ENCODE measurements at regions not wholly inside any gene's neighbourhood (a gene's known extent, or its start where the extent isn't known, plus 50 kb on each side); places are given as distances from the start of the nearest gene placed in this dataset.
"Not testable (repeated sequence)": the region's sequence is repeated elsewhere in the genome, so short reads cannot be mapped to it uniquely, and the experiment has no call there.

GRCh38 chr22:48717883-48718817 lies 1109.5 kb downstream of the BRD1 start:
- H3K36me3 ChIP-seq (replicated peaks; ENCODE audit: control insufficient read depth, insufficient read depth, low read length), result no peaks in the 10 kb centered on the region
- H3K4me3 ChIP-seq (ENCODE audit: insufficient read depth, low read depth, low read length), result no peak overlapping the region
- H3K27me3 ChIP-seq (ENCODE audit: control insufficient read depth, insufficient read depth, low read length), result no peaks in the 10 kb centered on the region
- peak; percentile 66 for DNase-seq

- peak; percentile 62 for DNase-seq
- Histone ChIP-seq H3K4me3 (ENCODE audit: insufficient read depth, low read depth, low read length) (no peak overlapping the region), H3K27me3 (ENCODE audit: control insufficient read depth, insufficient read depth, low read length) (no peaks in the 10 kb centered on the region)
Observed at GRCh38 chr22:48717076-48717810, 1110.4 kb downstream of the BRD1 start.

GRCh38 chr22:48716154-48716553 lies 1111.5 kb downstream of the BRD1 start:
- H3K27me3 ChIP-seq (ENCODE audit: control insufficient read depth, insufficient read depth, low read length), result not testable (repeated sequence)

More at GRCh38 chr22:48717076-48717810, 1110.4 kb downstream of the BRD1 start:
- H3K36me3 ChIP-seq (replicated peaks; ENCODE audit: control insufficient read depth, insufficient read depth, low read length), result no peaks in the 10 kb centered on the region

GRCh38 chr22:48715511-48715910 lies 1112.2 kb downstream of the BRD1 start:
- no peaks in the 10 kb centered on the region for H3K36me3 ChIP-seq (replicated peaks; ENCODE audit: control insufficient read depth, insufficient read depth, low read length)
- no peak for DNase-seq

More at GRCh38 chr22:48716154-48716553, 1111.5 kb downstream of the BRD1 start:
- H3K4me3 ChIP-seq (ENCODE audit: insufficient read depth, low read depth, low read length); H3K36me3 ChIP-seq (replicated peaks; ENCODE audit: control insufficient read depth, insufficient read depth, low read length); DNase-seq: not testable (repeated sequence)

GRCh38 chr22:48714231-48714630 lies 1113.4 kb downstream of the BRD1 start:
- Histone ChIP-seq H3K36me3 (replicated peaks; ENCODE audit: control insufficient read depth, insufficient read depth, low read length) (no peaks in the 10 kb centered on the region), H3K27me3 (ENCODE audit: control insufficient read depth, insufficient read depth, low read length) (no peaks in the 10 kb centered on the region), H3K4me3 (ENCODE audit: insufficient read depth, low read depth, low read length) (no peak overlapping the region)
- DNase-seq, result no peak

More at GRCh38 chr22:48715511-48715910, 1112.2 kb downstream of the BRD1 start:
- Histone ChIP-seq H3K4me3 (ENCODE audit: insufficient read depth, low read depth, low read length) (no peak overlapping the region), H3K27me3 (ENCODE audit: control insufficient read depth, insufficient read depth, low read length) (no peaks in the 10 kb centered on the region)

- Histone ChIP-seq H3K4me3 (ENCODE audit: insufficient read depth, low read depth, low read length) (no peak overlapping the region), H3K27me3 (ENCODE audit: control insufficient read depth, insufficient read depth, low read length) (no peaks in the 10 kb centered on the region), H3K36me3 (replicated peaks; ENCODE audit: control insufficient read depth, insufficient read depth, low read length) (no peaks in the 10 kb centered on the region)
- DNase-seq, result peak; percentile 30
Observed at GRCh38 chr22:48713272-48714205, 1114.1 kb downstream of the BRD1 start.

- Histone ChIP-seq H3K27me3 (ENCODE audit: control insufficient read depth, insufficient read depth, low read length) (no peaks in the 10 kb centered on the region), H3K36me3 (replicated peaks; ENCODE audit: control insufficient read depth, insufficient read depth, low read length) (no peaks in the 10 kb centered on the region), H3K4me3 (ENCODE audit: insufficient read depth, low read depth, low read length) (no peak overlapping the region)
- peak; percentile 26 for DNase-seq
Observed at GRCh38 chr22:48712558-48713271, 1115.0 kb downstream of the BRD1 start.

GRCh38 chr22:48711669-48712068 lies 1116.0 kb downstream of the BRD1 start:
- Histone ChIP-seq H3K36me3 (replicated peaks; ENCODE audit: control insufficient read depth, insufficient read depth, low read length) (no peaks in the 10 kb centered on the region), H3K27me3 (ENCODE audit: control insufficient read depth, insufficient read depth, low read length) (no peaks in the 10 kb centered on the region), H3K4me3 (ENCODE audit: insufficient read depth, low read depth, low read length) (no peak overlapping the region)
- DNase-seq, result peak; percentile 26

GRCh38 chr22:48711031-48711431 lies 1116.6 kb downstream of the BRD1 start:
- peak; percentile 19 for DNase-seq

GRCh38 chr22:48710410-48710809 lies 1117.3 kb downstream of the BRD1 start:
- peak; percentile 23 for DNase-seq
- H3K4me3 ChIP-seq (ENCODE audit: insufficient read depth, low read depth, low read length), result no peak overlapping the region
- H3K27me3 ChIP-seq (ENCODE audit: control insufficient read depth, insufficient read depth, low read length), result no peaks in the 10 kb centered on the region
- H3K36me3 ChIP-seq (replicated peaks; ENCODE audit: control insufficient read depth, insufficient read depth, low read length), result no peaks in the 10 kb centered on the region

More at GRCh38 chr22:48711031-48711431, 1116.6 kb downstream of the BRD1 start:
- Histone ChIP-seq H3K27me3 (ENCODE audit: control insufficient read depth, insufficient read depth, low read length) (no peaks in the 10 kb centered on the region), H3K4me3 (ENCODE audit: insufficient read depth, low read depth, low read length) (no peak overlapping the region), H3K36me3 (replicated peaks; ENCODE audit: control insufficient read depth, insufficient read depth, low read length) (no peaks in the 10 kb centered on the region)

- no peak for DNase-seq
- H3K4me3 ChIP-seq (ENCODE audit: insufficient read depth, low read depth, low read length), result no peak overlapping the region
Observed at GRCh38 chr22:48709976-48710375, 1117.7 kb downstream of the BRD1 start.

GRCh38 chr22:48709453-48709852 lies 1118.2 kb downstream of the BRD1 start:
- H3K36me3 ChIP-seq (replicated peaks; ENCODE audit: control insufficient read depth, insufficient read depth, low read length), result no peaks in the 10 kb centered on the region
- DNase-seq, result peak; percentile 18
- H3K4me3 ChIP-seq (ENCODE audit: insufficient read depth, low read depth, low read length), result no peak overlapping the region
- H3K27me3 ChIP-seq (ENCODE audit: control insufficient read depth, insufficient read depth, low read length), result no peaks in the 10 kb centered on the region

More at GRCh38 chr22:48709976-48710375, 1117.7 kb downstream of the BRD1 start:
- no peaks in the 10 kb centered on the region for H3K36me3 ChIP-seq (replicated peaks; ENCODE audit: control insufficient read depth, insufficient read depth, low read length)
- H3K27me3 ChIP-seq (ENCODE audit: control insufficient read depth, insufficient read depth, low read length), result no peaks in the 10 kb centered on the region

- no peaks in the 10 kb centered on the region for H3K36me3 ChIP-seq (replicated peaks; ENCODE audit: control insufficient read depth, insufficient read depth, low read length)
Observed at GRCh38 chr22:48708558-48709245, 1119.0 kb downstream of the BRD1 start.

More at GRCh38 chr22:48708558-48709245, 1119.0 kb downstream of the BRD1 start:
- Histone ChIP-seq H3K27me3 (ENCODE audit: control insufficient read depth, insufficient read depth, low read length) (no peaks in the 10 kb centered on the region), H3K4me3 (ENCODE audit: insufficient read depth, low read depth, low read length) (no peak overlapping the region)
- peak; percentile 55 for DNase-seq

Data from H7 (cell line).